D341Med (cell line): ENCODE measurements at regions not wholly inside any gene's neighbourhood (a gene's known extent, or its start where the extent isn't known, plus 50 kb on each side); places are given as distances from the start of the nearest gene placed in this dataset.

ENCODE experiments used
- DNase-seq: peaks from one replicate; pipeline ENCODE4 v3.0.0; 2012; ENCODE audit warnings: low spot score

DNA sequence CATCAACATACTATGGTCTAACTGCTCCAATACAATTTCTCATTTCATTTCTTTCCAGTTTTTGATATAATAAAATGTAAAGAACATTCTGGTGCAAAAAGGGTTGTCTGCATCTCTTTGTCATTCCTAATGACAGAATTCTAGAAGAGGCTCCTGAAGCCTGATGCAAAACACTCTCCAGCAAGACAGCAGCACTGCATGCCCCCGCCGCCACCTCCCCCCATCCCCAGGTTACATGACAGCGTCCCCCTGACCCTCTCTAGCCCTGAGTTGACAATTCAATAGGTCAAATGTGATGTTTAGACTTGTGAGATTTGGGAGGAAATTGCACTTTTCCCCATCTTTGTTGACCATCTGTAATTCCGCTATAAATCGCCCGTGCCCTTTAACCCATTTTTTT is 64.6 kb upstream of the C1orf21 start:
- no peak for DNase-seq

DNA sequence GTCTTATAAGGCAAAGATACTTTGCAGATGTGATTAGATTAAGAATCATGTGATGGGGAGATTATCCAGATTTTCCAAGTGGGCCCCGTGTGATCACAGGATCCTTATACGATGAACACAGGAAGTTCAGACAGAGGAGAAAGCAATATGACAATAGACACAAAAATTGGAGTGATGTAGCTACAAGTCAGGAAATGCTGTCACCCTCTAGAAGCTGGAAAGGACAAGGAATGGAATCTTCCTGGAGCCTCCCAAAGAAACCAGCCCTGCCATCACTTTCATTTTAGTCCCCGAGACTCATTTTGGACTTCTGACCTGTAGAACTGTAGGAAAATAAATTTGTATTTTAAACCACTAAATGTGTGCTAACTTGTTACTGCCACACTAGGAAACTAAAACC is 61.9 kb upstream of the C1orf21 start:
- DNase-seq: no peak

DNA sequence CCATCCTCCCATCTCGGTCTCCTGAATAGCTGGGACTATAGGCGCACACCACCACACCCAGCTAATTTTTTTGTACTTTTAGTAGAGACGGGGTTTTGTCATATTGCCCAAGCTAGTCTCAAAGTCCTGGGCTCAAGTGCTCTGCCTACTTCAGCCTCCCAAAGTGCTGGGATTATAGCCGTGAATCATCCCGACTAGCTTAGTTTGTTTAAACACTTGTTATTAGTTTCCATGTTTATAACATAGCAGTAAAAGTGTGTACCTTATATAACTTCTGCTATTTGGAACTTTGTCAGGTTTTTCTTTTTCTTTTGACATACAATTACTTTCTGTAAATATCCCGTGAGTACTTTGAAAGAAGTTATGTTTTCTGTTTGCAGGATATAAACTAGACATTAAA is 60.6 kb upstream of the C1orf21 start:
- no peak for DNase-seq

DNA sequence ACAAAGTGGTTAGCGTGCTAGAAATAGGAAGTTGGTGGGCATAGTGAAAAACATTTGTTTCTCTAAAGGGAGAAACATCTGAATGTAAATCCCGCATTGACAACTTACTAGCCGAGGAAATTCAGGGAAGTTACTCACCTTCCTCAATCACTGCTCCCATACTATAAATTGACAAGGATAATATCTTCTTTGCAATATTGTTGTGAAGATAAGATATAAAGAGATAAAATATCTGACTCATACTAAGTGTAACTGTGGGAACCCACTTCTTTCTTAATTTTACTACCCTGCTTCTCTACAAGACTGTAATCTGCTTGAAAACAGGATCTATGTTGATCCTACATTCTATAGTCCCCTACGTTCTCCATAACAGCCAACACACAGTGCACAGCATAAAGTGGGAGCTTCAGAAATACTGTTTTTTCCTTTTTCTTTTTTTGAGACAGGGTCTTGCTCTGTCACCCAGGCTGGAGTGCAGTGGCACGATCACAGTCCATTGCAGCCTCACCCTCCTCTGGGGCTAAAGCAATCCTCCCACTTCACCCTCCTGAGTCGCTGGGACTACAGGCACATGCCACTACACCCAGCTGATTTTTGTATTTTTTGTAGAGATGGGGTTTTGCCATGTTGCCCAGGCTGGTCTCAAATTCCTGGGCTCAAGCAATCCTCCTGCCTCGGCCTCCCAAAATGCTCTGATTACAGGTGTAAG is 57.4 kb upstream of the C1orf21 start:
- DNase-seq: no peak

DNA sequence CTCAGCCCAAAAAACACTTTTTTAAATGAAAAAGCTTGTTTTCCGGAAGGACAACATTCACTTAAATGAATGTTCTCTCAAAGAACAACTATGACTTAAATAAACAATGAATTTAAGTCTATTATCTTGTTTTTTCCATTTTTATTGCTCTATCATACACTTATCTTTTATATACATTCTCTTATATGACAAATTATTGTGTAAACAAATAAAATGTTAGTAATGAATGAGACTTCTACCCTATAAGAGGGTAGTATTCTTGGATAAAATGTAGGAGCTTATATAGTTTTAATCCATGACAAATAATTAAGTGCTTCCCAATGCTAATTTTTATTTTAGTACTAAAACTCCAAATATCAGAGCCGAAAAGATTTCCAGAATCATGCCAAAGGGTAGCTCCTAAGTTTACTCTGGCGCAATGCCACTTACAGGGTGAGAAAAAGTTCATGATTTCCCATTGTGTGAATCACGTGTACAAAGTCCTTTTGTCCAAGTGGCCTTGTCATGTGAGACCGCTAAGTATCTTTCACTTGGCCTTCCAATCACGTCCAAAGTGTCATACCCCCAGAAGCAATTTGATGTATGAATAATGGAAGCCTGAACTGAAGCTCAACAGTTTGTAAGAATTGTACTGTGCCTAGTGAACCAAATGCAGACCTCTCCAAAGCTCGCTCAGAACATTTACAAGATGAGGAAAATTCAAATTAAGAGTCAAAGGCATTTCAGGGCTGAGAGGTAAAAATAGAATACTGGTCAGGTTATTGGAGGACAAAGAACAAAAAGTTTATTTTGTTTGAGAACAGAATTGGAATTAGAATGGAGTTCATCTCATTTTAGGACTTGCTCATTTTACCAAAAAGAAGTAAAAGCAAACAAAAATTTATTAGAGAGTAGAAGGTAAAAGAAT is 56.6 kb upstream of the C1orf21 start:
- DNase-seq: no peak

DNA sequence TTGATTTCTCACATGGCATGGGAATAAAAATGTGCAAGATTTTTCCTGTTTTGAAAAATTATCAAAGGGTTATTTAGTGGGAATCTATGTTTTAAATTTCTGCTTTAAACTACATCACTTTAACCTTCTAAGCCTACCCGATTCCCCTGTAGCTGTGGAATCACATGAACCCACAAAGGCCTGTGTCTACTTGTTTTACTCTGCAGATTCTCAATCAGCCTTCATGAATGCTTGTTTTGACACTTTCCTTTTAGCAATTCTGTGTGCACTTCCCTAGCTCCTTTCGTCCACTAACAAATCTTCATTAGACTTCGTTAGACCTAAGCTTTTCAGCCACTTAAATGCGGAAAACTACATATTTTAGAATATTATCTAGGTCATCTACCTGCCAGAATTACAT is 56.0 kb upstream of the C1orf21 start:
- no peak for DNase-seq
